HepG2 (cell line): ENCODE measurements at regions not wholly inside any gene's neighbourhood (a gene's known extent, or its start where the extent isn't known, plus 50 kb on each side); places are given as distances from the start of the nearest gene placed in this dataset.

Experiments used
- ATAC-seq: fragments of 200-7000 bp; cut with Tn5 transposase; 3 replicates; pipeline ENCODE4 v1.9.1; 2020; ENCODE audit warnings: mild to moderate bottlenecking, moderate library complexity
- BruUV-seq: library from RNA; stranded (reverse); fragments of 400-500 nt; replicated peaks from 2 replicates; lab custom pipeline; 2021; lab: Mats Ljungman, UMichigan
- CTCF ChIA-PET: fragments of 300-600 bp; formaldehyde crosslinking; extraction: SDS; loops from one replicate; lab custom pipeline; 2021; ENCODE audit warnings: low total read pairs, inconsistent platforms, low intra/inter-chr PET ratio; lab: Yijun Ruan, JAX
- POLR2A ChIA-PET: fragments of 350-600 bp; sonication (Branson Sonifier 250); formaldehyde crosslinking; loops from one replicate; lab custom pipeline; 2020; ENCODE audit warnings: antibody characterized with exemption, inconsistent platforms; lab: Yijun Ruan, JAX
- DNase-seq: peaks from one replicate; pipeline ENCODE4 v3.0.0-alpha.2; 2015; ENCODE audit warnings: low spot score
- FAIRE-seq: peaks from 3 replicates; lab custom pipeline; 2011; peaks lifted over from hg19 to GRCh38; lab: Jason Lieb, UNC
- H2AFZ ChIP-seq: one replicate; pipeline ENCODE4 v1.6.1; 2011; ENCODE audit warnings: low read length, inconsistent platforms
- H3K27ac ChIP-seq: fragments of 300-600 bp; 3 replicates; pipeline ENCODE4 v1.8.0; 2011; ENCODE audit warnings: mixed run types, mild to moderate bottlenecking, mixed read lengths, low read length, inconsistent platforms; ENCODE audit not compliant: insufficient read depth; ENCODE audit errors: extremely low read length
- H3K27me3 ChIP-seq, 2 experiments: fragments of 200-600 bp in 1 of 2; 2 replicates in 1 of 2; 3 replicates in 1 of 2; pipeline versions ENCODE4 v1.6.0 to v1.8.0; 2011; ENCODE audit warnings: low read length in 2 of 2, mild to moderate bottlenecking in 2 of 2, moderate library complexity in 2 of 2, inconsistent platforms in 1 of 2; ENCODE audit not compliant: insufficient read depth in 2 of 2, control insufficient read depth in 1 of 2
- H3K36me3 ChIP-seq, 2 experiments: fragments of 200-600 bp in 1 of 2; replicated peaks in 1 of 2; 2 replicates in 1 of 2; 3 replicates in 1 of 2; pipeline versions ENCODE4 v1.5.1 to v1.8.0; 2011; ENCODE audit warnings: low read length in 2 of 2, inconsistent platforms in 1 of 2; ENCODE audit not compliant: insufficient read depth in 2 of 2, control insufficient read depth in 1 of 2
- H3K4me1 ChIP-seq: 2 replicates; pipeline ENCODE4 v1.5.1; 2012; ENCODE audit warnings: low read length, inconsistent platforms; ENCODE audit not compliant: insufficient read depth
- H3K4me2 ChIP-seq: 2 replicates; pipeline ENCODE4 v1.6.0; 2011; ENCODE audit warnings: low read depth, low read length, inconsistent platforms
- H3K4me3 ChIP-seq, 3 experiments: fragments of 200-600 bp in 1 of 3; sonication (generic), shearing (Covaris generic) in 1 of 3; replicated peaks in 1 of 3; 2 replicates each; pipeline ENCODE4 v1.5.1; 2011 to 2016; ENCODE audit warnings: low read length in 3 of 3, inconsistent platforms in 2 of 3, low read depth in 2 of 3, mild to moderate bottlenecking in 2 of 3, control low read depth in 1 of 3, mixed read lengths in 1 of 3; ENCODE audit not compliant: insufficient read depth in 1 of 3
- H3K79me2 ChIP-seq: one replicate; pipeline ENCODE4 v1.6.1; 2011; ENCODE audit warnings: low read length, inconsistent platforms; ENCODE audit not compliant: insufficient read depth
- H3K9ac ChIP-seq: 2 replicates; pipeline ENCODE4 v1.6.0; 2011; ENCODE audit warnings: mild to moderate bottlenecking, low read depth, low read length, inconsistent platforms; ENCODE audit not compliant: insufficient read depth
- H3K9me3 ChIP-seq: 2 replicates; pipeline ENCODE4 v1.5.1; 2012; ENCODE audit warnings: mild to moderate bottlenecking, low read length
- H4K20me1 ChIP-seq: 2 replicates; pipeline ENCODE4 v1.6.0; 2011; ENCODE audit warnings: inconsistent platforms, mild to moderate bottlenecking, low read length, moderate library complexity; ENCODE audit not compliant: insufficient read depth
- CBX1 ChIP-seq: IDR thresholded peaks from one replicate; pipeline ENCODE4 v1.6.1; 2016; ENCODE audit warnings: antibody characterized with exemption, low read depth
- ISL2 ChIP-seq: sonication (generic); formaldehyde crosslinking; IDR thresholded peaks from 2 replicates; pipeline ENCODE4 v1.5.0; 2020; ENCODE audit warnings: missing genetic modification reagents
- MXI1 ChIP-seq: IDR thresholded peaks from 3 replicates; pipeline ENCODE4 v1.6.1; 2012; ENCODE audit warnings: low read depth, low read length, inconsistent platforms, borderline replicate concordance
- RBFOX2 ChIP-seq: fragments of 200-400 bp; formaldehyde crosslinking; IDR thresholded peaks from 2 replicates; pipeline ENCODE4 v1.6.1; 2017; ENCODE audit warnings: low read depth, mild to moderate bottlenecking, low read length
- XBP1 ChIP-seq: sonication (generic); formaldehyde crosslinking; IDR thresholded peaks from 2 replicates; pipeline ENCODE4 v1.5.0; 2020; ENCODE audit warnings: missing genetic modification reagents
- ZSCAN21 ChIP-seq: sonication (generic); formaldehyde crosslinking; IDR thresholded peaks from 2 replicates; pipeline ENCODE4 v1.8.0; 2022; ENCODE audit warnings: mild to moderate bottlenecking, missing genetic modification reagents, moderate library complexity, borderline replicate concordance
- WGBS: methylation state at CpG from one replicate; pipeline ENCODE4 v1.1.6; 2017; ENCODE audit warnings: low lambda C conversion rate; 5-methylcytosine and 5-hydroxymethylcytosine counted together
- in situ Hi-C: cut with HindIII; loops from 2 replicates; pipeline ENCODE4 v1.10.0; 2017; ENCODE audit warnings: low pct_unique_long_range_greater_than_20kb; ENCODE audit not compliant: extremely low pct_ligation_motif_present
- intact Hi-C: fragments of 100-400 bp; cut with micrococcal nuclease; formaldehyde crosslinking; loops from one replicate; pipeline ENCODE4 v1.10.0; 2022; ENCODE audit not compliant: unreplicated experiment
- TF ChIP-seq, protein P1 (sequence below): fragments of 450-650 bp; IDR thresholded peaks from 2 replicates; pipeline ENCODE4 v1.6.1; 2017; ENCODE audit warnings: mild to moderate bottlenecking
- TF ChIP-seq, protein P2 (sequence below): sonication (generic); formaldehyde crosslinking; IDR thresholded peaks from 2 replicates; pipeline ENCODE4 v1.4.0; 2020; ENCODE audit warnings: missing genetic modification reagents, borderline replicate concordance
- TF ChIP-seq, protein P3 (sequence below): sonication (generic); formaldehyde crosslinking; conservative IDR thresholded peaks from 2 replicates; pipeline ENCODE4 v1.8.0; 2022; ENCODE audit warnings: low read depth, missing genetic modification reagents

DNA sequence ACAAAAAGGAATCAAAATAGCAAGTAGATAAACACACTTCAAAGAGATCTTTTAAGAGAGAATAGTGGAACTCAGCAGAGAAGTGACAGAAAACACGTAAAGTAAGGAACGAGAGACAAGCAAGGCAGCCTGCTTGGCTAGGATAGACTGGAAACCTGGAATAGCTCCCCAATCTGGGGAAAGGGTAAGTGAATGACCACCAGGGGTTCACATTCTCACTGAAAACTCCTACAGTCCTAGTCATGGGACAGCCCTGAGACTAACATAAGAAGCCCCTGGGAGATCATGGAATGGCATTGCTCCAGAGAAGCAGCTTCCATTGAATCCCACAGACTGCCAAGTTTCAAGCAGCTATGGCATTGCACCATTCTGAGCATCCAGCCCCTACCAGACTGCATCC lies 363.6 kb upstream of the ARPP21 start:
- intact Hi-C loops (no loop called here), in situ Hi-C loops (no loop called here)
- ChIA-PET POLR2A (no interaction called here), CTCF (no interaction called here)
- Histone ChIP-seq H3K9ac (no peak overlapping the region), H3K4me1 (no peaks in the 10 kb centered on the region), H3K79me2 (no peaks in the 10 kb centered on the region), H3K27me3 (no peaks in the 10 kb centered on the region), H3K9me3 (peaks cover 69% of the 10 kb centered on the region), H3K36me3 (no peaks in the 10 kb centered on the region), H3K4me3 (no peak overlapping the region), H2AFZ (no peak overlapping the region), H3K4me2 (no peak overlapping the region), H4K20me1 (no peaks in the 10 kb centered on the region), H3K27ac (no peak overlapping the region)
- 17% methylated on average over 2 of the region's 2 CpGs for WGBS
- no peak for TF ChIP-seq XBP1 (CRISPR knock-in tag)
- TF ChIP-seq, protein P1, sequence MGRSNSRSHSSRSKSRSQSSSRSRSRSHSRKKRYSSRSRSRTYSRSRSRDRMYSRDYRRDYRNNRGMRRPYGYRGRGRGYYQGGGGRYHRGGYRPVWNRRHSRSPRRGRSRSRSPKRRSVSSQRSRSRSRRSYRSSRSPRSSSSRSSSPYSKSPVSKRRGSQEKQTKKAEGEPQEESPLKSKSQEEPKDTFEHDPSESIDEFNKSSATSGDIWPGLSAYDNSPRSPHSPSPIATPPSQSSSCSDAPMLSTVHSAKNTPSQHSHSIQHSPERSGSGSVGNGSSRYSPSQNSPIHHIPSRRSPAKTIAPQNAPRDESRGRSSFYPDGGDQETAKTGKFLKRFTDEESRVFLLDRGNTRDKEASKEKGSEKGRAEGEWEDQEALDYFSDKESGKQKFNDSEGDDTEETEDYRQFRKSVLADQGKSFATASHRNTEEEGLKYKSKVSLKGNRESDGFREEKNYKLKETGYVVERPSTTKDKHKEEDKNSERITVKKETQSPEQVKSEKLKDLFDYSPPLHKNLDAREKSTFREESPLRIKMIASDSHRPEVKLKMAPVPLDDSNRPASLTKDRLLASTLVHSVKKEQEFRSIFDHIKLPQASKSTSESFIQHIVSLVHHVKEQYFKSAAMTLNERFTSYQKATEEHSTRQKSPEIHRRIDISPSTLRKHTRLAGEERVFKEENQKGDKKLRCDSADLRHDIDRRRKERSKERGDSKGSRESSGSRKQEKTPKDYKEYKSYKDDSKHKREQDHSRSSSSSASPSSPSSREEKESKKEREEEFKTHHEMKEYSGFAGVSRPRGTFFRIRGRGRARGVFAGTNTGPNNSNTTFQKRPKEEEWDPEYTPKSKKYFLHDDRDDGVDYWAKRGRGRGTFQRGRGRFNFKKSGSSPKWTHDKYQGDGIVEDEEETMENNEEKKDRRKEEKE = no peak
- TF ChIP-seq ZSCAN21 = no peak
- no peak for TF ChIP-seq CBX1
- no peak for TF ChIP-seq RBFOX2
- TF ChIP-seq ISL2 (CRISPR knock-in tag) = no peak
- TF ChIP-seq MXI1 = no peak
- TF ChIP-seq, protein P2, sequence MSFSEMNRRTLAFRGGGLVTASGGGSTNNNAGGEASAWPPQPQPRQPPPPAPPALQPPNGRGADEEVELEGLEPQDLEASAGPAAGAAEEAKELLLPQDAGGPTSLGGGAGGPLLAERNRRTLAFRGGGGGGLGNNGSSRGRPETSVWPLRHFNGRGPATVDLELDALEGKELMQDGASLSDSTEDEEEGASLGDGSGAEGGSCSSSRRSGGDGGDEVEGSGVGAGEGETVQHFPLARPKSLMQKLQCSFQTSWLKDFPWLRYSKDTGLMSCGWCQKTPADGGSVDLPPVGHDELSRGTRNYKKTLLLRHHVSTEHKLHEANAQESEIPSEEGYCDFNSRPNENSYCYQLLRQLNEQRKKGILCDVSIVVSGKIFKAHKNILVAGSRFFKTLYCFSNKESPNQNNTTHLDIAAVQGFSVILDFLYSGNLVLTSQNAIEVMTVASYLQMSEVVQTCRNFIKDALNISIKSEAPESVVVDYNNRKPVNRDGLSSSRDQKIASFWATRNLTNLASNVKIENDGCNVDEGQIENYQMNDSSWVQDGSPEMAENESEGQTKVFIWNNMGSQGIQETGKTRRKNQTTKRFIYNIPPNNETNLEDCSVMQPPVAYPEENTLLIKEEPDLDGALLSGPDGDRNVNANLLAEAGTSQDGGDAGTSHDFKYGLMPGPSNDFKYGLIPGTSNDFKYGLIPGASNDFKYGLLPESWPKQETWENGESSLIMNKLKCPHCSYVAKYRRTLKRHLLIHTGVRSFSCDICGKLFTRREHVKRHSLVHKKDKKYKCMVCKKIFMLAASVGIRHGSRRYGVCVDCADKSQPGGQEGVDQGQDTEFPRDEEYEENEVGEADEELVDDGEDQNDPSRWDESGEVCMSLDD = no peak
- TF ChIP-seq, protein P3, sequence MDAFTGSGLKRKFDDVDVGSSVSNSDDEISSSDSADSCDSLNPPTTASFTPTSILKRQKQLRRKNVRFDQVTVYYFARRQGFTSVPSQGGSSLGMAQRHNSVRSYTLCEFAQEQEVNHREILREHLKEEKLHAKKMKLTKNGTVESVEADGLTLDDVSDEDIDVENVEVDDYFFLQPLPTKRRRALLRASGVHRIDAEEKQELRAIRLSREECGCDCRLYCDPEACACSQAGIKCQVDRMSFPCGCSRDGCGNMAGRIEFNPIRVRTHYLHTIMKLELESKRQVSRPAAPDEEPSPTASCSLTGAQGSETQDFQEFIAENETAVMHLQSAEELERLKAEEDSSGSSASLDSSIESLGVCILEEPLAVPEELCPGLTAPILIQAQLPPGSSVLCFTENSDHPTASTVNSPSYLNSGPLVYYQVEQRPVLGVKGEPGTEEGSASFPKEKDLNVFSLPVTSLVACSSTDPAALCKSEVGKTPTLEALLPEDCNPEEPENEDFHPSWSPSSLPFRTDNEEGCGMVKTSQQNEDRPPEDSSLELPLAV (CRISPR knock-in tag) = no peak
- FAIRE-seq (no peak), ATAC-seq (no peak), DNase-seq (no peak)
- no TSS peak for BruUV-seq
